ENCODE measurements at regions not wholly inside any gene's neighbourhood (a gene's known extent, or its start where the extent isn't known, plus 50 kb on each side); places are given as distances from the start of the nearest gene placed in this dataset.

DNA sequence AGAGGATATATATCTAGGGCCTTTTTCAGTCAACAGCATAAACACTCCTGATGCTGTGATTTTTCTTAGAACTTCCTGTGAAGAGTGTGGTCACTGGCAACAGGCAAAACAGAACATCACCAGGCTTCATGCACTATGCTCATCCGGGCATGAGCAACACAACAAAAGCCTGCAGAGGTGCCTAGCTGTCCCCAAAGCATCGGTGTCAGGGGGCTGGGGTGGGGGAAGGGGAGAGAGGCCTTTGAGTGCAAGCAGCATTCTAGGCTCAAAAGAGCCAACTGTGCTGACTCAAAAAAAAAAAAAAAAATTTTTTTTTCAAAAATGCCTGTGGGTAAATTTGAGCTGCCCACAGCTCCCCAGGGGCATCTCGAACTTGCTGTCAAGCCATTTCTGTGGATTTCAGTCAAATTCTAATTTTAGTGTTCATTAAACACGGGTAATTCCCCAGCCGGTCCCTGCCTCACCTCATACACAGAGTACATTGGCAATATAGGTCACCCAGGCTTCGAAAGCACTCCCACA, 194.6 kb upstream of the DYNLRB2 start:
- TF ChIP-seq GATA2 (IDR thresholded peaks at IDR 0.05; ENCODE audit: low read depth, low read length) (no peak), GATA3 (IDR thresholded peaks at IDR 0.05; ENCODE audit: low read depth, low read length) (no peak)
